ENCODE measurements at regions not wholly inside any gene's neighbourhood (a gene's known extent, or its start where the extent isn't known, plus 50 kb on each side); places are given as distances from the start of the nearest gene placed in this dataset.

DNA sequence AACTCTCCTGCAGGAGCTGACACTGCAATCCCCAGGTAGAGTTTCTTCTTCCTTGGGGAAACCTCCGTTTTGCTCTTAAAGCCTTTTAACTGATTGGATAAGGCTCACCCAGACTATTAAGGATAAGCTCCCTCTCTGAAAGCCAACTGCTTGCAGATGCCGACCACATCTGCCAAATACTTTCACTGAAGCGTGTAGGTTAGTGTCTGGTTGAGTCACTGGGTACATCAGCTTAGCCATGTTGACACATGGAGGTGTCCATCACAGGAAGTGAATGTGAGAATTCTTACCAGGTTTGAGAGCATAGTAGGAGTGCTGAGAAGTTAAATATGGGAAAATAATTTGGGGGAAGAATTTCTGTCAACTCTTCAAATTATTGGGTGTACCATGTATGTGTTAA, 202.0 kb downstream of the AJAP1 start:
- Histone ChIP-seq H3K27ac (no peak overlapping the region), H3K36me3 (no peaks in the 10 kb centered on the region), H3K27me3 (no peaks in the 10 kb centered on the region), H3K9me3 (no peaks in the 10 kb centered on the region), H3K4me3 (no peak overlapping the region), H3K4me1 (no peaks in the 10 kb centered on the region)
- DNase-seq (ENCODE audit: low spot score in 2 of 2): no peak
- TF ChIP-seq, protein P1, sequence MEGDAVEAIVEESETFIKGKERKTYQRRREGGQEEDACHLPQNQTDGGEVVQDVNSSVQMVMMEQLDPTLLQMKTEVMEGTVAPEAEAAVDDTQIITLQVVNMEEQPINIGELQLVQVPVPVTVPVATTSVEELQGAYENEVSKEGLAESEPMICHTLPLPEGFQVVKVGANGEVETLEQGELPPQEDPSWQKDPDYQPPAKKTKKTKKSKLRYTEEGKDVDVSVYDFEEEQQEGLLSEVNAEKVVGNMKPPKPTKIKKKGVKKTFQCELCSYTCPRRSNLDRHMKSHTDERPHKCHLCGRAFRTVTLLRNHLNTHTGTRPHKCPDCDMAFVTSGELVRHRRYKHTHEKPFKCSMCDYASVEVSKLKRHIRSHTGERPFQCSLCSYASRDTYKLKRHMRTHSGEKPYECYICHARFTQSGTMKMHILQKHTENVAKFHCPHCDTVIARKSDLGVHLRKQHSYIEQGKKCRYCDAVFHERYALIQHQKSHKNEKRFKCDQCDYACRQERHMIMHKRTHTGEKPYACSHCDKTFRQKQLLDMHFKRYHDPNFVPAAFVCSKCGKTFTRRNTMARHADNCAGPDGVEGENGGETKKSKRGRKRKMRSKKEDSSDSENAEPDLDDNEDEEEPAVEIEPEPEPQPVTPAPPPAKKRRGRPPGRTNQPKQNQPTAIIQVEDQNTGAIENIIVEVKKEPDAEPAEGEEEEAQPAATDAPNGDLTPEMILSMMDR (IDR thresholded peaks at IDR 0.05): no peak
- intact Hi-C loops (cut with DNase I): no loop called here

DNA sequence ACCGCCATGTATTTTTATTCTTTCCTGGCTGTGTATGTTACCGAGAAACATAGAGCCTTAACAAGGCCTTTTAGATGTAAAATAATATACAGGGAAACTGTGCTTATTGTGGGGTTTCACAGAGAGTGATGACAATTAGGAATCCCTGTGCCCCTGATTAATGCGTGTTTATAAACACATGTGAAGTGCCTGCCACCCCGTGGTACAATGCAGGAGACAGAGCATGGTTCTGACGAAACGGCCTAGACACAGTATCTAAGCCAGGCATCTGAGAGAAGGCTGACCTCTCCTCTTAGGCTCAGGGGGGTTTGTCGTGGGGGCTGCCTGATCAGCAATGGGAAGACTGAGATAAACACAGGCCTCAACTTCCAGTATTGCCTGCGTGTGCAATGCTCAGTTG, 200.0 kb downstream of the AJAP1 start:
- Histone ChIP-seq H3K9me3 (no peaks in the 10 kb centered on the region), H3K27ac (no peak overlapping the region), H3K4me1 (no peaks in the 10 kb centered on the region), H3K36me3 (no peaks in the 10 kb centered on the region), H3K27me3 (no peaks in the 10 kb centered on the region), H3K4me3 (no peak overlapping the region)
- intact Hi-C loops (cut with DNase I): no loop called here
- no peak for DNase-seq (ENCODE audit: low spot score in 2 of 2)
- TF ChIP-seq, protein P1 (IDR thresholded peaks at IDR 0.05): no peak

DNA sequence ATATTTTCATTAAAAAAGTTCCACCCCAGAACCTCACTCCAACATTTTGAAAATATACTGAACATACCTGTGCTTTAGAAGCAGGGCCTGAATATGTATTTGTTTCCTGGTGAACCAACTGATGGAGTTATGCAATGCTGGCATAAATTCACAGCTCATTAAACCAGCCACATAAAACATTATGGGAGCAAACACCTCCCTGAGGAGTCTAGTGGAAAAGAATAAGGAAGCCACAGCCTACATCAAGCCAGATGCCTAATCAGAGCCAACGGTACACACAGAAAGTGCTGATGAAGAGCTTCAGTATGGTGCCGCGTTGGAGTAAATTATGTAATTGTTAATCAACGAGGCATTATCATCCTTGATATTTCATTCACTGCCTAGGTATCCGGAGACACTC, 199.5 kb downstream of the AJAP1 start:
- Histone ChIP-seq H3K36me3 (no peaks in the 10 kb centered on the region), H3K4me1 (no peaks in the 10 kb centered on the region), H3K4me3 (no peak overlapping the region), H3K27me3 (no peaks in the 10 kb centered on the region), H3K27ac (no peak overlapping the region), H3K9me3 (no peaks in the 10 kb centered on the region)
- intact Hi-C loops (cut with DNase I): no loop called here
- TF ChIP-seq, protein P1 (IDR thresholded peaks at IDR 0.05): no peak
- DNase-seq (ENCODE audit: low spot score in 2 of 2): no peak

DNA sequence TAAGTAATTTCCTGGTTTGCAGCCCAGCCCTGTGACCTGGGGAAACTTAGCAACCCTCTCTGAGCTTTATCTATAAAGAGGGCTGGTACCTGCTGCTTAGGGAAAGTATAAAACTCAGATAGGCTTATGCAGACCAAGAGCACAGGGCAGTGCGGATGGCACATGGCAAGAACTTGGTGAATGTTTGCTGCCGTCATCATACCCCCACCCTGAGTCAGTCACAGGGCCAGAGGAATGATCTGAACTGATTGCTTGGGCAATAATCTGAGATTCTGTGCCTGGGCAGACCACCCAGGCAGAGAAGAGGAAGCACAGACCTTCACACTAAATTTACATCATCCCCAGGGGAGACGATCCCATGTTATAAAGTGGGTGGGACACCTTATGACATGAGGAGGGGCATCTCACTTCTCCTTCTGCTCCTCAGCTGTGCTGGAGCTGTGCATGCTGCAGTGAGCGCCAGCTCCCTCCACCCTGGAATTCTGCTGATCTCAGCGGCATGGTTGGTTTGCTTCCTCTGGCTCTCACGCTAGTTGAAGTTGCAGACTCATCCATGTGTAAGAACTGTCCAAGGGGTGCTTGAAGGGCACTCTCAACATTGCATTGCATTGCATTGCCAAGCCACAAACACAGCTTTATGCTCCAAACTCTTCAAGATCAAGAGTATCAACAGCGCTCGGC, 197.1 kb downstream of the AJAP1 start:
- no peaks in the 10 kb centered on the region for H3K4me1 ChIP-seq
- H3K4me3 ChIP-seq: no peak overlapping the region
- H3K36me3 ChIP-seq: no peaks in the 10 kb centered on the region
- TF ChIP-seq, protein P1 (IDR thresholded peaks at IDR 0.05): no peak
- no peak overlapping the region for H3K27ac ChIP-seq
- DNase-seq (ENCODE audit: low spot score in 2 of 2): no peak
- H3K9me3 ChIP-seq: no peaks in the 10 kb centered on the region
- intact Hi-C loops (cut with DNase I): no loop called here
- H3K27me3 ChIP-seq: no peaks in the 10 kb centered on the region

DNA sequence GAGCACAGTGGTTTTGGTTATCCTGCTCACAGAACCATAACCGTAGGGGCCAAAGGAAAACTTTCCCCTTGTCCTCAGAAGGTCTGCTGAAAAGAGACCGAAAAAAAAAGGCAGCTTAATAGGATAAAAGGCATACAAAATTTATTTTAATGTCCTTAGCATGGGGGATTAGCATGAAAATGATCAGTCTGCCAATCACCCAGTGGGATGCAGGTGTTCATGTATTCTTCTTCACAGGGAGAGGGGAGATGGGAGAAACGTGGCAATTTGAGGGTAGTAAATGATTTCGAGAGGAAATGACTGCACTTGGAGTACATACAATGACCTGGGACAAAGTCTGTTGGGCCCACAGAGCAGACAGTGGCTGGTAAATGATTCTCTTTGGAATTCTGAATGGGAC, 194.0 kb downstream of the AJAP1 start:
- intact Hi-C loops (cut with DNase I): no loop called here
- no peaks in the 10 kb centered on the region for H3K4me1 ChIP-seq
- TF ChIP-seq, protein P1 (IDR thresholded peaks at IDR 0.05): no peak

DNA sequence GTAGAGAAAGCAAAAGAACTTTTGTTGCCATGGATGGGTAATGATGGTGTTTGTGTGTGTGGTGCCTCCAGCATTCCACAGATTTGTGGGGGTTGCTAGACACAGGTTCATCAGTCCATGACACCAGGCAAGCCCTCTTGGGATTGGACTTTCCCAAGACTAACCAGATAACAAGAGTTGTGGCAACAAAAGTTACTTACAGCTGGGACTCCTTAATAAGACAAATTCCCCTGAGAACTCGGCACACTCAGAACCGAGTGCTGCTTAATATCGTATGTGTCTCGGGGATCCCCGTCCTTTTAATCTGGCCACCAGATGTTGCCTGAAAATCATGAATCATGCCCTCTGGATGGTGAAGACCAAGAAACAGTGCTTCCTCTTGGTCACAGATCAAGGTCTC, 193.3 kb downstream of the AJAP1 start:
- TF ChIP-seq, protein P1 (IDR thresholded peaks at IDR 0.05): no peak
- H3K36me3 ChIP-seq: no peaks in the 10 kb centered on the region
- H3K4me3 ChIP-seq: no peak overlapping the region
- H3K27me3 ChIP-seq: no peaks in the 10 kb centered on the region
- H3K9me3 ChIP-seq: no peaks in the 10 kb centered on the region
- DNase-seq (ENCODE audit: low spot score in 2 of 2): no peak
- no peak overlapping the region for H3K27ac ChIP-seq
- no peaks in the 10 kb centered on the region for H3K4me1 ChIP-seq
- intact Hi-C loops (cut with DNase I): no loop called here

More for the DNA sequence above, 194.0 kb downstream of the AJAP1 start:
- H3K27me3 ChIP-seq: no peaks in the 10 kb centered on the region
- H3K36me3 ChIP-seq: no peaks in the 10 kb centered on the region
- no peak overlapping the region for H3K27ac ChIP-seq
- no peak for DNase-seq (ENCODE audit: low spot score in 2 of 2)
- no peaks in the 10 kb centered on the region for H3K9me3 ChIP-seq
- H3K4me3 ChIP-seq: no peak overlapping the region
